ENCODE measurements at regions not wholly inside any gene's neighbourhood (a gene's known extent, or its start where the extent isn't known, plus 50 kb on each side); places are given as distances from the start of the nearest gene placed in this dataset.

DNA sequence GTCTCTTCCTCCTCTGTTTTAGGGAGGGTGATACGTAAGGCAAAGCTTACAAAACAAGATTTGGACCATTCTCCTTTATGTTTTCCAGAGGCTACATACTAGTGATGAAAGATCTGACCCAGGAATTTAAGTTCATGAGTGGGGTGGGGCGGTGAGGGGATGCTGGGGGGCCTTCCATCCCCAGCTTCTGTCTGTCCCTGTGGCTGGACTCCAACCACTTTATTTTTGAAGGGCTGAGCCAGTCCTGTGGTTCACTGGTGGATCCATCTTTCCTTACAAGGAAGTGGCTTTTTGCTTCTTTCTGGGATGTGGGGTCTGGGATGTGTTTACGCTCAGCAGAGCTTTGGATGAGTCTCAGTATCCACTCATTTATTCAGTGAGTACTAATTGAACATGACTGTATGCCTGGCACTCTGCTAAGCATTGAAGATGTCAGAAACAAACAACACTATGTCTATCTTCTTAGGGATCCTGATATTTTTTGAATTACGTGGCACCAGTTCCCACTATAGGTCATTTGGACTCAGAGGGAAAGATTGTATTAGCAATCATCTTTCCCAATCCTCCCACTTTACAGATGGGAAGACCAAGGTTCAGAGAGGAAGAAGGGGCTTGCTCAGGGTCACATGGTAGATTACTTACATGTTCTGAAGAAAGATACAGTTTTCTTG is 291.8 kb upstream of the TBX3 start:
- peaks cover 17% of the 10 kb centered on the region for H3K4me1 Mint-ChIP-seq

DNA sequence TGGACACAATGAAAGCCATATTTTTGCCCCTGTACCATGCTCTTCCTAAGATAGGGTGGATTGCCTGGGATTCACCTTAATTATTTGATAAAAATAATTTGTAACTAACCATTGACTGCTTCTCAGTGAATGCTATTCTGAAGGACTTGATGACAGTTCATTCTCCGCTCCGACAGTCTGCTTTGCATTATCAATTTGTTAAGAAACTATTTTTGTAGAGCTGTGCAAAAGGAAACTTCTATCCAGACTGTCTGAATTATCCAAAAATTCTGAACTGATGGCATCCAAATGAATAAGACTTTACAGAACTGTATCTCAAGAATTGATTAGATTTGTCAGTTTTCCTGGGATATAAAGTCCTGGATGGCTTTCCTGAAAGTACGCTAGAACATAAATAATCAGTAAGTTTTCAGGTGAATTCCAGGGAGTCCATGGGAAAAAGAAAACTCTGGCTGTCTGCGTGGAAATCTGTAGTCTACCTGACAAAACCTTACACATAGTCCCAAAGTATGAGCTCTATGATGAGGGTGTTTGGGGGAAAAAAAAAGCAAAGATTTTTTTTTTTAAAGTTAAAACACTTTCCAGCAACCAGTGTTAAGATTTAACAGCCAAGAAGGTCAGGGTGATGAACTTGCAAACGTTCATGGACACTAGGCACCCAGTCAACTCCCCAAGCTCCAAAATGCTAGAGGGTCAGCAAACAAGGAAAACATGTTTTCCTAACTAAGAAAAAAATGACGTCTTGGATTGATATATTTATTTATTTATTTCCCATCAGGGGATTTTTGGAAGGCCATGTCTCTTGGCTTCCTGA is 291.1 kb upstream of the TBX3 start:
- DNase-seq (ENCODE audit: low spot score in 2 of 2, unreplicated experiment in 2 of 2): no peak
- TF ChIP-seq, protein P1, sequence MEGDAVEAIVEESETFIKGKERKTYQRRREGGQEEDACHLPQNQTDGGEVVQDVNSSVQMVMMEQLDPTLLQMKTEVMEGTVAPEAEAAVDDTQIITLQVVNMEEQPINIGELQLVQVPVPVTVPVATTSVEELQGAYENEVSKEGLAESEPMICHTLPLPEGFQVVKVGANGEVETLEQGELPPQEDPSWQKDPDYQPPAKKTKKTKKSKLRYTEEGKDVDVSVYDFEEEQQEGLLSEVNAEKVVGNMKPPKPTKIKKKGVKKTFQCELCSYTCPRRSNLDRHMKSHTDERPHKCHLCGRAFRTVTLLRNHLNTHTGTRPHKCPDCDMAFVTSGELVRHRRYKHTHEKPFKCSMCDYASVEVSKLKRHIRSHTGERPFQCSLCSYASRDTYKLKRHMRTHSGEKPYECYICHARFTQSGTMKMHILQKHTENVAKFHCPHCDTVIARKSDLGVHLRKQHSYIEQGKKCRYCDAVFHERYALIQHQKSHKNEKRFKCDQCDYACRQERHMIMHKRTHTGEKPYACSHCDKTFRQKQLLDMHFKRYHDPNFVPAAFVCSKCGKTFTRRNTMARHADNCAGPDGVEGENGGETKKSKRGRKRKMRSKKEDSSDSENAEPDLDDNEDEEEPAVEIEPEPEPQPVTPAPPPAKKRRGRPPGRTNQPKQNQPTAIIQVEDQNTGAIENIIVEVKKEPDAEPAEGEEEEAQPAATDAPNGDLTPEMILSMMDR (IDR thresholded peaks at IDR 0.05; ENCODE audit: unreplicated experiment): no peak
- Mint-ChIP-seq H3K4me1 (peaks cover 16% of the 10 kb centered on the region), H3K36me3 (peaks cover 15% of the 10 kb centered on the region), H3K27ac (peak overlapping the region; percentile 81), H3K9me3 (peaks cover 11% of the 10 kb centered on the region), H3K4me3 (no peak overlapping the region), H3K27me3 (ENCODE audit: low read depth) (no peaks in the 10 kb centered on the region)

More for the DNA sequence above, 291.8 kb upstream of the TBX3 start:
- no peak for DNase-seq (ENCODE audit: low spot score in 2 of 2, unreplicated experiment in 2 of 2)
- Mint-ChIP-seq H3K4me3 (no peak overlapping the region), H3K27ac (peak overlapping the region; percentile 81), H3K9me3 (peaks cover 9% of the 10 kb centered on the region), H3K27me3 (ENCODE audit: low read depth) (no peaks in the 10 kb centered on the region), H3K36me3 (peaks cover 14% of the 10 kb centered on the region)
- TF ChIP-seq, protein P1 (IDR thresholded peaks at IDR 0.05; ENCODE audit: unreplicated experiment): no peak

DNA sequence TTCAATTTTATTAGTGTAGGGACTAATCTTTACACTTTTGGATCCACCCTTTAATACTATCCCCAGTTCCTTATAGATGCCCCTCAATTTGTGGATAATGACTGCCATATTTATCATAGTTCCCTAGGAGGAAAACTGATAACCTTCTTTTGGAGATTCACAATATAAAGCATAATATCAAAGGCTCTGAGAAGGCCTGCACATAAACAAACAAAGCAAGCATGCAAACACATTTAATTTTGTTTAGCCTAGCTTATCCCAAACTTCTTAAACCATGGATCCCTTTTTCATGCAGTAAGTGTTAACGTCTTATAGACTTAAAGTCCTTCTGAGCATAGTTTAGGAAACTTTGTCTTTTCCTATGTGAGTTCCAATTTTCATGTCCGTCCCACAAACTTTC is 290.4 kb upstream of the TBX3 start:
- Mint-ChIP-seq H3K27me3 (ENCODE audit: low read depth) (no peaks in the 10 kb centered on the region), H3K9me3 (peaks cover 11% of the 10 kb centered on the region), H3K27ac (no peak overlapping the region), H3K4me1 (peaks cover 16% of the 10 kb centered on the region), H3K4me3 (no peak overlapping the region), H3K36me3 (peaks cover 15% of the 10 kb centered on the region)
- DNase-seq (ENCODE audit: low spot score in 2 of 2, unreplicated experiment in 2 of 2): no peak
- TF ChIP-seq, protein P1 (IDR thresholded peaks at IDR 0.05; ENCODE audit: unreplicated experiment): no peak

DNA sequence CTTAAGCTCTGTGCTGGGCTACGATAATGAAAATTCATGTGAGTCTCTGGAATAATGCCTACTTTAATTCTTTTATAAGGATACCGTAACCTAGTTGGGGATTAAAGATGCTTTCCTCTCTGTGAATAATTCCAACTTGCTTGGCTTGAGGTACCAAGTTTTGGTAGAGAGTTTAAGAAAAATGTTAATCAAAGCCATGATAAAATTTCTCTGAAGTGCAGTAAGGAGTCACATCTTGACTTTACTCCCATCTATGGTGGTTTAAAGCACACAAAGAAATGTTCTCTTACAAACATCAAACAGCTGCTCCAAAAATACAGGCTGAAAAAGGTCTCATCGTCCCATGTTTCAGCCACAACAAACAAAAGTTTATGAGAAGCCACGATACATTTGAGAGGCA is 284.8 kb upstream of the TBX3 start:
- Mint-ChIP-seq H3K4me1 (peaks cover 10% of the 10 kb centered on the region), H3K36me3 (peaks cover 7% of the 10 kb centered on the region), H3K27me3 (ENCODE audit: low read depth) (no peaks in the 10 kb centered on the region), H3K27ac (peak overlapping the region; percentile 70), H3K9me3 (peaks cover 13% of the 10 kb centered on the region), H3K4me3 (no peak overlapping the region)
- DNase-seq (ENCODE audit: low spot score in 2 of 2, unreplicated experiment in 2 of 2): no peak
- TF ChIP-seq, protein P1 (IDR thresholded peaks at IDR 0.05; ENCODE audit: unreplicated experiment): no peak

DNA sequence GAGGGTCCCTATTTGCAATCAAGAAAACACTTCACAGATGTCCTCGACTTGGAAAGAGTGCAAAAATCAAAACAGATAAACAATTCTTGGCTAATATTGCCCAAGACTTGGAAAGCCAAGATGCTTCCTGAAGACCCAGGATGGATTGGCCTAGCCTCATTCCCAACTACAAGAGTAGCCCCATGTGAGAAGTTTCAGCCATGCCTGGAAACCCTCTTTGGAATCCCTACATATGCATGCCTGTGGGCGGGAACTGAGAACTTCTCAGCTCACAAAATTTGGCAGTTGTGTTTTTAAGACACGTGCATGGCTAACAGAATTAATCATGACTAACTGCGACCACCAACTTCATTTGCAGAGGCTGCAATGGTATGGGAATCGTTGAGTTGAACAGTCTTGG is 283.2 kb upstream of the TBX3 start:
- Mint-ChIP-seq H3K27me3 (ENCODE audit: low read depth) (no peaks in the 10 kb centered on the region), H3K36me3 (peaks cover 8% of the 10 kb centered on the region), H3K27ac (no peak overlapping the region), H3K4me1 (peaks cover 10% of the 10 kb centered on the region), H3K4me3 (no peak overlapping the region), H3K9me3 (peaks cover 20% of the 10 kb centered on the region)
- no peak for DNase-seq (ENCODE audit: low spot score in 2 of 2, unreplicated experiment in 2 of 2)
- TF ChIP-seq, protein P1 (IDR thresholded peaks at IDR 0.05; ENCODE audit: unreplicated experiment): no peak
